T-helper 17 cell (primary cell): ENCODE measurements at regions not wholly inside any gene's neighbourhood (a gene's known extent, or its start where the extent isn't known, plus 50 kb on each side); places are given as distances from the start of the nearest gene placed in this dataset.
"Not testable (repeated sequence)": the region's sequence is repeated elsewhere in the genome, so short reads cannot be mapped to it uniquely, and the experiment has no call there.

Experiments used
- ATAC-seq: fragments of 150-1000 bp; cut with Tn5 transposase; 2 replicates; pipeline ENCODE4 v1.10.0; 2021; ENCODE audit warnings: mild to moderate bottlenecking, moderate library complexity
- DNase-seq, 3 donors: peaks; one replicate each; pipeline versions ENCODE4 v3.0.0 to v3.0.0-alpha.2; 2020 to 2021
- H3K9me3 ChIP-seq: one replicate; pipeline ENCODE4 v1.7.0; 2013; ENCODE audit warnings: low read length, mild to moderate bottlenecking; ENCODE audit not compliant: control insufficient read depth, poor library complexity, severe bottlenecking
- H3K27ac Mint-ChIP-seq: one replicate; pipeline ENCODE4 v1.8.0; 2022; ENCODE audit warnings: mild to moderate bottlenecking, moderate library complexity, mixed read lengths
- H3K27me3 Mint-ChIP-seq: one replicate; pipeline ENCODE4 v1.8.0; 2022; ENCODE audit warnings: mixed read lengths
- H3K36me3 Mint-ChIP-seq: one replicate; pipeline ENCODE4 v1.8.0; 2022; ENCODE audit warnings: low read depth, mixed read lengths
- H3K4me1 Mint-ChIP-seq: one replicate; pipeline ENCODE4 v1.8.0; 2022; ENCODE audit warnings: mild to moderate bottlenecking, mixed read lengths
- H3K4me3 Mint-ChIP-seq: one replicate; pipeline ENCODE4 v1.8.0; 2022; ENCODE audit warnings: mild to moderate bottlenecking, moderate library complexity, mixed read lengths

DNA sequence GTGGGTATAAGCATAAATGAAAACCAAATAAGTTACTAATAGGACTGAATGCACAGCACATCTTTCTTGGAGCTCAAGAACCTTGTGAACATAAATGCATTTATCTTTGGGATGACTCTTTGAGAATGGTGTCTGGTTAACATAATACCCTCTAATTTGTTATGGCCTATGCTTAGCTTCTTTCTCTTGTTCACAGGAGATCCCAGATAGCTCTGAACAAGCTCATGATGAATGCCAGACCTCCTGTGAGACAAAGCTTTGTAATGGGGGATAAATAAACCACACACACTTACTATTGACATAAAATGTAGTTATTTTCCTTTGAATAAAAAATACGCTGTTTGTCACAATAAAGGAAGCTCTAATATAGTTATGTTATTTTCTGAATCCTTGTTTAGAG lies 111.5 kb downstream of the PSAT1 start:
- ATAC-seq (no peak), DNase-seq (no peak)
- H3K4me3 Mint-ChIP-seq = no peak overlapping the region
- no peaks in the 10 kb centered on the region for H3K36me3 Mint-ChIP-seq
- no peaks in the 10 kb centered on the region for H3K4me1 Mint-ChIP-seq
- peaks cover 41% of the 10 kb centered on the region for H3K27me3 Mint-ChIP-seq
- no peaks in the 10 kb centered on the region for H3K9me3 ChIP-seq
- H3K27ac Mint-ChIP-seq = no peak overlapping the region

DNA sequence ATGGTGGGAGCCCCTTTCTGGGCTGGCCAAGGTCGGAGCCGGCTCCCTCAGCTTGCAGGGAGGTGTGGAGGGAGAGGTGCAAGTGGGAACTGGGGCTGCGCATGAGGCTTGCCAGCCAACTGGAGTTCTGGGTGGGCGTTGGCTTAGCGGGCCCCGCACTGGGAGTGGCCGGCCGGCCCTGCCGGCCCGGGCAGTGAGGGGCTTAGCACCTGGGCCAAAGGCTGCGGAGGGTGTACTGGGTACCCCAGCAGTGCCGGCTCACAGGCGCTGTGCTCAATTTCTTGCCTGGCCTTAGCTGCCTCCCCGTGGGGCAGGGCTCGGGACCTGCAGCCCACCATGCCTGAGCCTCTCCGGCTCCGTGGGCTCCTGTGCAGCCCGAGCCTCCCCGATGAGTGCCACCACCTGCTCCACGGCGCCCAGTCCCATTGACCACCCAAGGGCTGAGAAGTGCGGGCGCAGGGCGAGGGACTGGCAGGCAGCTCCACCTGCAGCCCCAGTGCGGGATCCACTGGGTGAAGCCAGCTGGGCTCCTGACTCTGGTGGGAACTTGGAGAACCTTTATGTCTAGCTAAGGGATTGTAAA lies 113.1 kb downstream of the PSAT1 start:
- not testable (repeated sequence) for H3K36me3 Mint-ChIP-seq, H3K4me1 Mint-ChIP-seq, DNase-seq, H3K4me3 Mint-ChIP-seq, H3K9me3 ChIP-seq, H3K27ac Mint-ChIP-seq, ATAC-seq
- H3K27me3 Mint-ChIP-seq = peaks cover 30% of the 10 kb centered on the region

- Mint-ChIP-seq H3K27me3 (peaks cover 11% of the 10 kb centered on the region), H3K36me3 (no peaks in the 10 kb centered on the region), H3K4me3 (no peak overlapping the region), H3K27ac (no peak overlapping the region), H3K4me1 (peaks cover 2% of the 10 kb centered on the region)
- ATAC-seq (no peak), DNase-seq (no peak)
- H3K9me3 ChIP-seq = no peaks in the 10 kb centered on the region
These were observed 125.4 kb downstream of the PSAT1 start for GRCh38 chr9:78422309-78422708.

GRCh38 chr9:78424299-78424698 lies 127.4 kb downstream of the PSAT1 start:
- H3K9me3 ChIP-seq = no peaks in the 10 kb centered on the region
- peaks cover 2% of the 10 kb centered on the region for H3K4me1 Mint-ChIP-seq
- no peak overlapping the region for H3K4me3 Mint-ChIP-seq
- DNase-seq = no peak
- no peak for ATAC-seq
- peaks cover 11% of the 10 kb centered on the region for H3K27me3 Mint-ChIP-seq
- H3K36me3 Mint-ChIP-seq = no peaks in the 10 kb centered on the region
- no peak overlapping the region for H3K27ac Mint-ChIP-seq

- H3K9me3 ChIP-seq = no peaks in the 10 kb centered on the region
- Mint-ChIP-seq H3K27ac (no peak overlapping the region), H3K36me3 (no peaks in the 10 kb centered on the region), H3K4me1 (peaks cover 2% of the 10 kb centered on the region), H3K27me3 (peaks cover 18% of the 10 kb centered on the region), H3K4me3 (no peak overlapping the region)
- no peak for ATAC-seq
- DNase-seq = no peak
These were observed 131.7 kb downstream of the PSAT1 start for GRCh38 chr9:78428640-78429039.

GRCh38 chr9:78430387-78430786 lies 133.5 kb downstream of the PSAT1 start:
- Mint-ChIP-seq H3K4me3 (no peak overlapping the region), H3K27me3 (peaks cover 25% of the 10 kb centered on the region), H3K27ac (no peak overlapping the region), H3K4me1 (peaks cover 2% of the 10 kb centered on the region), H3K36me3 (no peaks in the 10 kb centered on the region)
- ATAC-seq = no peak
- no peaks in the 10 kb centered on the region for H3K9me3 ChIP-seq
- DNase-seq = no peak

- H3K4me1 Mint-ChIP-seq, H3K27ac Mint-ChIP-seq, H3K4me3 Mint-ChIP-seq, H3K36me3 Mint-ChIP-seq, DNase-seq, ATAC-seq, H3K9me3 ChIP-seq: not testable (repeated sequence)
- peaks cover 29% of the 10 kb centered on the region for H3K27me3 Mint-ChIP-seq
These were observed 134.1 kb downstream of the PSAT1 start for GRCh38 chr9:78431039-78431438.

DNA sequence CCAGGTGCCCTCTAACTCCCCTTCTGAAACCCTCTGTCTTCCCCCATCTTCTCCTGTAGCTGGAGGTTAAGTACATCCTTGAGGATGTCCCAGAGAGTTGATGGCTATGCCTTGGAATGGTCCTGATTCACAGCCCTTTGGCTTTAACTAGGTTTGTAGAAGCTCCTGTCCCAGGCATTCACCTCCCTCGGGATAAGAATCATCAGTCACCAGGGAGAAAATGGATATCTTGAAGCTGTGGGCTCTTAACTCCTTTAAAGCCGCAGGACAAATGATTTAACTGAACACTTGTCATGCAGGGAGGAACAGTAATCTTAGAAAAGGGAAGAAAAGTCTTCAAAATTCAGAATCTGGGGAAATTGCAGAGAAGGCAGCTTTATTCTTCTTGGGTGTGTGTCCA lies 139.9 kb downstream of the PSAT1 start:
- Mint-ChIP-seq H3K36me3 (peaks cover 3% of the 10 kb centered on the region), H3K4me1 (no peaks in the 10 kb centered on the region), H3K4me3 (no peak overlapping the region), H3K27ac (no peak overlapping the region), H3K27me3 (peaks cover 68% of the 10 kb centered on the region)
- ATAC-seq (no peak), DNase-seq (no peak)
- H3K9me3 ChIP-seq = no peaks in the 10 kb centered on the region

- H3K9me3 ChIP-seq = no peaks in the 10 kb centered on the region
- Mint-ChIP-seq H3K27ac (no peak overlapping the region), H3K4me1 (no peaks in the 10 kb centered on the region), H3K4me3 (no peak overlapping the region), H3K36me3 (peaks cover 3% of the 10 kb centered on the region), H3K27me3 (peaks cover 67% of the 10 kb centered on the region)
- no peak for ATAC-seq
- DNase-seq = no peak
These were observed 140.4 kb downstream of the PSAT1 start for GRCh38 chr9:78437296-78437695.

- no peaks in the 10 kb centered on the region for H3K9me3 ChIP-seq
- H3K4me1 Mint-ChIP-seq = no peaks in the 10 kb centered on the region
- H3K27ac Mint-ChIP-seq = no peak overlapping the region
- ATAC-seq = no peak
- H3K27me3 Mint-ChIP-seq = peaks cover 62% of the 10 kb centered on the region
- DNase-seq = no peak
- peaks cover 3% of the 10 kb centered on the region for H3K36me3 Mint-ChIP-seq
- no peak overlapping the region for H3K4me3 Mint-ChIP-seq
These were observed 140.9 kb downstream of the PSAT1 start for GRCh38 chr9:78437806-78438205.

DNA sequence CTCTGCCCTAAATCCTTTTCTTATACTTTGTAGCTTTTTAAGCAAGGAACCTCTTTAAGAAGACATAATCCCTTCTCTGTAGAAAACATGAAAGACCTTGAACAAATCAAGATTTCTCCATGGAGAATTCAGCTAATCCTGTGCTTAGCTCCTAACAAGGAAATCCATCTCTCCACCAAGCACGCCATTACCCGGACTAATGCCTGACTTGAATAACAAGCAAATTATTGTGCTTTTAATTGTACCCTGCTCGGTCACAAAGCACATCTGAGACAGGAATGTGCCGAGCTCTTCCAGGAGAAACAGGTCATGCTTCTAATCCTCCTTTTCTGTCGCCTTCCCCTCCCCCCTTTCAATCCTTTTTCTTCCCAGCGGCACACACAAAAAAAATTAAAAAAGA lies 141.3 kb downstream of the PSAT1 start:
- H3K4me1 Mint-ChIP-seq = no peaks in the 10 kb centered on the region
- no peak overlapping the region for H3K4me3 Mint-ChIP-seq
- peaks cover 58% of the 10 kb centered on the region for H3K27me3 Mint-ChIP-seq
- no peak for DNase-seq
- ATAC-seq = no peak
- no peak overlapping the region for H3K27ac Mint-ChIP-seq
- no peaks in the 10 kb centered on the region for H3K9me3 ChIP-seq
- peaks cover 3% of the 10 kb centered on the region for H3K36me3 Mint-ChIP-seq

DNA sequence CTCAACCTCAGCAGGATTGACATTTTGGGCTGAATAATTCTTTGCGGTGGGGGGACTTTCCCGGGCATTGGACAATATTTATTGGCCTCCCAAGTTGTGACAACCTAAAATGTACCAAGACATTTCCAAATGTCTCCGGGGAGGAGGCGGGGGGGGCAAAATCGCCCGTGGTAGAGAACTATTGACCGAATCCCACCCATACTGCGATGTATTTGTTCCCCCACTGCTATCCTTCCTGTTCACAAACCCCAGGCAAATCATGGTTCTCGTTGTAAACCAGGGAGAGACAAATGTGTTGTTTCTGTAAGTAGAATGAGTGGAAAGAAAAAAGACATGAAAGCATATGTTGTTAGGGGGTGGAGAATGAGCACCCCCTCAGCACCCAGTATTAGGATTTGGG lies 141.9 kb downstream of the PSAT1 start:
- Mint-ChIP-seq H3K4me1 (no peaks in the 10 kb centered on the region), H3K27me3 (peaks cover 56% of the 10 kb centered on the region), H3K36me3 (peaks cover 3% of the 10 kb centered on the region), H3K27ac (no peak overlapping the region), H3K4me3 (no peak overlapping the region)
- DNase-seq (no peak), ATAC-seq (no peak)
- no peaks in the 10 kb centered on the region for H3K9me3 ChIP-seq

GRCh38 chr9:78439190-78439865 lies 142.4 kb downstream of the PSAT1 start:
- DNase-seq (peak; percentile 22 to 34 (median 29)), ATAC-seq (peak; percentile 71)
- no peak overlapping the region for H3K27ac Mint-ChIP-seq
- H3K9me3 ChIP-seq = no peaks in the 10 kb centered on the region
- H3K4me1 Mint-ChIP-seq = no peaks in the 10 kb centered on the region
- no peak overlapping the region for H3K4me3 Mint-ChIP-seq
- H3K36me3 Mint-ChIP-seq = peaks cover 3% of the 10 kb centered on the region
- peaks cover 55% of the 10 kb centered on the region for H3K27me3 Mint-ChIP-seq
